Activated naive CD8-positive, alpha-beta T cell treated with anti-CD3 and anti-CD28 coated beads, Interleukin-2, amount 50 U/mL, for 24 hours (primary cell): ENCODE measurements at regions not wholly inside any gene's neighbourhood (a gene's known extent, or its start where the extent isn't known, plus 50 kb on each side); places are given as distances from the start of the nearest gene placed in this dataset.

Experiments
- ATAC-seq: fragments of 150-1000 bp; cut with Tn5 transposase; one replicate; pipeline ENCODE4 v1.10.0; 2021
- DNase-seq: peaks from one replicate; pipeline ENCODE4 v3.0.0; 2021
- H3K27ac Mint-ChIP-seq: one replicate; pipeline ENCODE4 v1.8.0; 2021; ENCODE audit warnings: mild to moderate bottlenecking, mixed read lengths
- H3K27me3 Mint-ChIP-seq: one replicate; pipeline ENCODE4 v1.8.0; 2021; ENCODE audit warnings: mixed read lengths
- H3K36me3 Mint-ChIP-seq: one replicate; pipeline ENCODE4 v1.8.0; 2021; ENCODE audit warnings: low read depth, mixed read lengths
- H3K4me1 Mint-ChIP-seq: one replicate; pipeline ENCODE4 v1.8.0; 2021; ENCODE audit warnings: mixed read lengths
- H3K4me3 Mint-ChIP-seq: one replicate; pipeline ENCODE4 v1.8.0; 2021; ENCODE audit warnings: mild to moderate bottlenecking, moderate library complexity, mixed read lengths
- H3K9me3 Mint-ChIP-seq: one replicate; pipeline ENCODE4 v1.8.0; 2021; ENCODE audit warnings: mixed read lengths

DNA sequence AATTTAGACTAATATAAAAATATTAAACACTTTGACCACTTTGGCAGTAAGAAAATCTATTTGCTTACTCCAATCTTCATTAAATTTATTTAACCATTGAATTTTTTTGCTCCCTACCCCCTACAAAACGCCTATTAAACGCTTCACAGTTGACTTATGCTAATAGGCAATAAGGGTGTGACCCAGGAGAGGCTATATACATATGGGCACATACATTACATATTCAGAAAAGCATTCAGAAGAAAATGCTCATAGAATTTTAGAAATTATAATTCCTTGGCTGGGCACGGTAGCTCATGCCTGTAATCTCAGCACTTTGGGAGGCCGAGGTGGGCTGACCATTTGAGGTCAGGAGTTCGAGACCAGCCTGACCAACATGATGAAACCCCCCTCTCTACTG lies 95.6 kb upstream of the STARD13 start:
- no peak for ATAC-seq
- H3K36me3 Mint-ChIP-seq, result no peaks in the 10 kb centered on the region
- H3K9me3 Mint-ChIP-seq, result no peaks in the 10 kb centered on the region
- DNase-seq, result no peak
- peaks cover 3% of the 10 kb centered on the region for H3K27me3 Mint-ChIP-seq
- H3K4me3 Mint-ChIP-seq, result no peak overlapping the region
- no peak overlapping the region for H3K27ac Mint-ChIP-seq
- no peaks in the 10 kb centered on the region for H3K4me1 Mint-ChIP-seq

GRCh38 chr13:33381906-33382305 lies 96.4 kb upstream of the STARD13 start:
- DNase-seq (no peak), ATAC-seq (no peak)
- Mint-ChIP-seq H3K4me1 (no peaks in the 10 kb centered on the region), H3K27ac (no peak overlapping the region), H3K9me3 (no peaks in the 10 kb centered on the region), H3K36me3 (no peaks in the 10 kb centered on the region), H3K27me3 (peaks cover 3% of the 10 kb centered on the region), H3K4me3 (no peak overlapping the region)

DNA sequence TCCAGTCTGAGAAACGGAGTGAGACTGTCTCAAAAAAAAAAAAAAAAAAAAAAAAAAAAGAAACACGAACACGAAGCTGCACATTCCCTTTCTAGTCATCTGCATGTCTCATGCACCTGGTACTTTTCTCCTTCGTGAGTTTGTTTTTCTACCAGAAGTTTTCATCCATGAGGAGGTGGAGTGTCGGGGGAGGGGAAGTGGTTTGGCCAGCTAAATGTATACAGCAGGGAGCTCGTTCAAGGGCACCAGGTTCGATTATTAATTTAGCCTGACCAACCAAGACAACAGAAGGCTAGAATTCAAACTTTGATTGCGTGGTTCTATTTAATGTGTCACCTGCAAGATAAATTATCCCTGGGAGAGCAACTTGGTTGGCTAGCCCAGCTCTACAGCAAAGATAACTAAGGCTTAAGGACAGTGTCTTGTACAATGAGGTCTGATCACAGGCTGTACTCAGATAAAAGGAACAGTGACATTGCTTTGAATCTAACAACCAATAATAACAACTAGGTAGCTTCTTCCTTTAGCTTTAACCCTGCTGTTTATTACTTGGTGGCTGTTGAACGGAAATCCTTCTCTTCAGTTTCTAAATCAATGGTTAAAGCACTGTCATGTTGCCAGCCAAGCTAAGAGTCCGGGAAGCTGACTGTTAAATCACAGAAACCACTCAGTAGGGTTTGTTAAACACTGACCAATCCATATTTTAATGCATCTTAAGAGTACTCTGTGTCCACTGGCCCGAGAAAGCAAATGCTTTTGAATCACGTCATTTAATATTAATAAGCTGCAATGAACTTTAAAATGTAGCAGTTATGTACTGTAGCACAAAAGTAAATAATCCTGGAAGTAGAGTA lies 98.4 kb upstream of the STARD13 start:
- Mint-ChIP-seq H3K27ac (no peak overlapping the region), H3K9me3 (no peaks in the 10 kb centered on the region), H3K36me3 (no peaks in the 10 kb centered on the region), H3K27me3 (peaks cover 3% of the 10 kb centered on the region), H3K4me1 (no peaks in the 10 kb centered on the region), H3K4me3 (no peak overlapping the region)
- ATAC-seq (no peak), DNase-seq (no peak)

GRCh38 chr13:33388286-33388998 lies 102.9 kb upstream of the STARD13 start:
- no peak overlapping the region for H3K4me3 Mint-ChIP-seq
- H3K4me1 Mint-ChIP-seq, result no peaks in the 10 kb centered on the region
- no peak overlapping the region for H3K27ac Mint-ChIP-seq
- DNase-seq (no peak), ATAC-seq (no peak)
- peaks cover 3% of the 10 kb centered on the region for H3K27me3 Mint-ChIP-seq
- no peaks in the 10 kb centered on the region for H3K9me3 Mint-ChIP-seq
- H3K36me3 Mint-ChIP-seq, result no peaks in the 10 kb centered on the region

DNA sequence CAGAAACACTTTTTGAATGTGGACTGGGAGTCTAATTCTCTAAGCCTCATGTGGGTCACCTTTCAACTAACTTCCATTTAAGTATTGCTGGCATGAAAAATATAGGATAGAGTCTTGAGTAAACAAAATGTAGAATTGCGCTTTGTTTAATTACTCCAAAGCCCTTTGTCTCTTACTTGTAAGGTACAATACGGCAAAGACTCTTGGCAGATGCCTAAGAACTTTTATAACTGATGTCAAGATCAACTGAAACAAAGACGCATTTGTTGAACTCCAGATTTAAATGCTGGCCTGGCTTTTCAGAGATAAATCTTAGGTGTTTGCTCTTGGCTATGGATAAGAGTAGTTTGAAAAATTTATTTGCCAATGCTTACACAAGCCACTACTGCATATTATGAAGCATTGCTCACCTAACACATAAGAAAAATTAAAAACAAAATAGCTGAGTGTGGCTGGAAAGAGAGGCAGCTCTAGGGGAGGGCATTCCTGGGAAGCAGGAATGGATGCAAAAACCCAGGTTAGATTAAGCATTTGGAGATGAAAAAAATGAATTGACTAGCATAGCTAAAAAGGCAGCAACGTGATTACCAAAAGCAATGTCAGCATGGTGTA lies 107.3 kb upstream of the STARD13 start:
- DNase-seq (no peak), ATAC-seq (no peak)
- Mint-ChIP-seq H3K36me3 (no peaks in the 10 kb centered on the region), H3K4me1 (no peaks in the 10 kb centered on the region), H3K27me3 (peaks cover 10% of the 10 kb centered on the region), H3K9me3 (no peaks in the 10 kb centered on the region), H3K4me3 (no peak overlapping the region), H3K27ac (no peak overlapping the region)

DNA sequence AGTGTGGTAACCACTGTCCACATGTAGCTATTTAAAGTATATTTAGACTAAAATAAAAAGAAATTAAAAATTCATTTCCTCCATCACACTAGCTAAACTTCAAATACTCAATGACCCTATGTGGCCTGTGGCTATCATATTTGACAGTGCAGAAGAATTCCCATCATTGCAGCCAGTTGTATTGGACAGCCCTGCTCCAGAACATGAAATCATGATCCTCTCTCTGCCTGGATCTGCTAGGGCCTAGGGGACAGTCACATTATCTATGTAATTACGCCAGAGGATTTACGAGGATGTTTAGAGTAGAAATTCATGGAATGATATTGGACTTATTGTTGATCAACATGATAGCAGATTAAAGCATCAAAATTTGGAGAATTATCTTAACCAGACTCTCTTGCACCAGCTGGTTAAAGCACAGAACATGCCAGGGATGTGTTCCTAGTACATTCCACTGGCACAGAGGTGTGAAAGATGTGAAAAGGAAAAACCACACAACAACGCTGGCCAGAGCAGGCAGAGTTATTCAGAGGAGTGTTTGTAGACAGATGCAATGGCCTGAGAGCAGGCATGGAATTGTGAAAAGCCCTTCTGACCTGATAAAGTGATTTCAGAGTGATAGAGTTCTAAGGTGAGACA lies 108.9 kb upstream of the STARD13 start:
- Mint-ChIP-seq H3K9me3 (no peaks in the 10 kb centered on the region), H3K27me3 (peaks cover 10% of the 10 kb centered on the region), H3K36me3 (no peaks in the 10 kb centered on the region), H3K27ac (no peak overlapping the region), H3K4me1 (no peaks in the 10 kb centered on the region), H3K4me3 (no peak overlapping the region)
- ATAC-seq (no peak), DNase-seq (no peak)

DNA sequence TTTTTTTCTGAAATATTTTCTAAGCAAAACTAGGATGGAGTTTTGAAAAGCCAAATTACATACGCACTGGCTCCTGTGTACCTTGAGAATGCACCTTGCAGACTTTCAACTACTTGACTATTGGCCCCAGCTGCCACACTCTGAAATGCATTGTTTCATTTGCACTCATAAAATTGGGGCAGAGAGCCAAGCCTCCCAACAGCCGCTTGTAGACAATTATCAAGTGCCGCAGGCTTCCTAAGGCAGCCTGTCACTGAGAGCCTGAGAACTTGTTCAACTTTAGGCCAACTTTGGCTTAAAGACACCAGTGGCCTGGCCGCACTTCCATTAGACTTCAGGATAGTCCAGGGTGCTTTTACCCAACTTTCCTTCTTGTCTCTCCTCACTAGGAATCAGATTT lies 115.7 kb upstream of the STARD13 start:
- no peaks in the 10 kb centered on the region for H3K36me3 Mint-ChIP-seq
- no peaks in the 10 kb centered on the region for H3K9me3 Mint-ChIP-seq
- no peak for ATAC-seq

DNA sequence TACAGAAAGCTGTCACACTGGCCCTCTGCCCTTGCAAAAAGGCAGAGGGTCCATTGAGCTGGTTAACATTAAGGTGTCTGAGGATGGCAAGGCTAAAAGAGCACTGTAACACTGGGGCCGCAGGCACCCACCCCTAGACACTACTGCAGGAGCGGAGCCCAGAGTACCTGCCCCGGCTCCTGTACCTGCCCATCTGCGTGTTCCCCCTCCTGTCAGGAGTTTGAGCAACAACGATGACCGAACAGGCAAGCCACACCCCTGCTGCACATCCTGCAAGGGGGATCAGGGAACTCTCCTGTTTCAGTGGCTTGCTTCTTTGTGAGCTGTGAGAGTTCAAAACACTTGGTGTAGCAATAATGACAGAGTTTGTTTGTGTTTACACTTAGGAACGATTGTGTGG lies 117.4 kb upstream of the STARD13 start:
- H3K36me3 Mint-ChIP-seq, result no peaks in the 10 kb centered on the region
- H3K27ac Mint-ChIP-seq, result no peak overlapping the region
- ATAC-seq (no peak), DNase-seq (no peak)
- H3K4me1 Mint-ChIP-seq, result no peaks in the 10 kb centered on the region
- no peak overlapping the region for H3K4me3 Mint-ChIP-seq
- H3K27me3 Mint-ChIP-seq, result peaks cover 2% of the 10 kb centered on the region
- no peaks in the 10 kb centered on the region for H3K9me3 Mint-ChIP-seq

More for the DNA sequence above, 115.7 kb upstream of the STARD13 start:
- Mint-ChIP-seq H3K4me3 (no peak overlapping the region), H3K27me3 (peaks cover 7% of the 10 kb centered on the region), H3K4me1 (no peaks in the 10 kb centered on the region), H3K27ac (no peak overlapping the region)
- no peak for DNase-seq

DNA sequence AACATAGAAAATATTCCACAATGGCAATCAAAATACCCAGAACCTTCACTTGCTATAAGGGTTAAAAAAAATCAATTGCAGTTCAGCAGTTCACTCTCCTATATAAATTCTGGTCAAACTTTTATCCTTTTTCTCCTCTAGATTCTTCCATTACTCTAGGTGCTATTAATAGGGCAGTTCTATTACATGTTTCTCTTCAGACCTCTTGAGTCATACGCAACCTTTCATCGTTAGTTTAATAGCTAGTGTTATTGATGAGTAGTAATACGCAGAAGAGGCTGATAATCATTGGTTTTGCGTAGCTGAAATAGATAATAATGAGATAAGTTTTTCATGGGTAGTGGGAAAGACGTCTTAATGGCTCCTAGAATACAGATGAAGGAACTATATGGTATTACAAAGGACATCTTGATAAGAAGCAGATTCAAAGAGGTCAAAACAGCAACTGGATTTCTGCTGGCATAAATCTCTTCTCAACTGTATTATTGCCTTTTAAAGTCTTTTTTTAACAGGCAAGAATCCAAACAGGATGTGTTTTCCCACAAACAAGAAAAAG lies 118.3 kb upstream of the STARD13 start:
- Mint-ChIP-seq H3K36me3 (no peaks in the 10 kb centered on the region), H3K27ac (no peak overlapping the region), H3K27me3 (peaks cover 5% of the 10 kb centered on the region), H3K4me1 (no peaks in the 10 kb centered on the region), H3K4me3 (no peak overlapping the region), H3K9me3 (no peaks in the 10 kb centered on the region)
- ATAC-seq (no peak), DNase-seq (no peak)

DNA sequence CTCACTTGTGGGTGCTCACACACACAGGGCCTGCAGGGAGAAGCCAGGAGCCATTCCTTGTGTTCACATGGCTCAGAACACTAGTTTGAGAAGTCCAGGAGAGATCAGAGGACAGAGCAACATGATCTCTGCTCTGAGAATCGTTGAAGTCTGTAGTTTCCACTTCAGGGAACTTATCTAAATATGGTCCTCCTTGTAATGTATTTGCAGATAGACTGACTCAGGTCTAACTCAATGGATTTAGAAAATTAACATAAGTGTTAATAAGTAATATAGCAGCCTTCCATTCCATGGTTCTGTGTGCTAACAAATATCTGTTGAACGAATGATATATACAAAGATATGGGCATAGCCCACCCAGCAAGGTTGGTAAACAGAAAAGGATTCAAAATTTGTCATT lies 119.8 kb upstream of the STARD13 start:
- DNase-seq, result no peak
- no peak overlapping the region for H3K4me3 Mint-ChIP-seq
- ATAC-seq, result no peak
- H3K36me3 Mint-ChIP-seq, result no peaks in the 10 kb centered on the region
- no peaks in the 10 kb centered on the region for H3K9me3 Mint-ChIP-seq
- no peak overlapping the region for H3K27ac Mint-ChIP-seq
- H3K27me3 Mint-ChIP-seq, result peaks cover 8% of the 10 kb centered on the region
- no peaks in the 10 kb centered on the region for H3K4me1 Mint-ChIP-seq

DNA sequence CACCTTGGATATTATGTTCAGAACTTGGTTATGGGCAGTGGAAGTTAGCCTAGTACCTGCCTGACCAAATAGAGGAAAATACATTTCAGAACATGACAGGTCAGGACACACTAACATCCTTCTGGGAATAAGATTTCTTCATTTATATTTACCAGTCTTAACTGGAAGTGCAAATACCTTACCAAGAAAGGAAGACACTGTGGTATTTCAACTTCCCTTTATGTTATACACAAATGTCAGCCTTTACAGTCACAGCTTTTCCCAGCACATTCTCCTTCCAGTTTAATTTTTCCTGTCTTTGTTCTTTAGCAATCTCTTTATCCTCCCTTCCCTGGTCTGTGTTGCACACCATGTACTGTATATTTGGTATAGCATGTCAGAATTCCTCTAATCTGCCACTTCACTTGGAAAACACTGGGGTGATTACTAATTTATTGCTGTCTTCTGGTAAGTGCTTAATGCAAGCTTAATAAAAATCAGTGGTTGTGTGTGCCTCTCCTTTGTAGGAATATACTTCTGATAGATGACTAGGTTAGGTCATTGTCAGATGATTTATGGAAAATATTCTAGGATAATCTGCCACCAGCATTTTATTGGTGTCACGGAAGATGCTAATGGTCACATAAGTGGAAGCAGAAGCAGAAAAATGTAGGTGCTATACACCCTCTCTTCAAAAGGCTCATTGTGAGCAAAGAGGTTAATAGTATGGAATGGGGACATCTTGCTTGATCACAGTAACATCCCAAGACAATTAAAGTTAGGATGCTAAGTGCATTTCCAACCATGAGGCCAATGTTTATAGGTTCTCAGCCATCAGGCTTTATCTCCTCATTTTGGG lies 124.3 kb upstream of the STARD13 start:
- DNase-seq (no peak), ATAC-seq (no peak)
- no peaks in the 10 kb centered on the region for H3K9me3 Mint-ChIP-seq
- H3K27ac Mint-ChIP-seq, result no peak overlapping the region
- peaks cover 1% of the 10 kb centered on the region for H3K36me3 Mint-ChIP-seq
- no peaks in the 10 kb centered on the region for H3K4me1 Mint-ChIP-seq
- peaks cover 24% of the 10 kb centered on the region for H3K27me3 Mint-ChIP-seq
- no peak overlapping the region for H3K4me3 Mint-ChIP-seq

DNA sequence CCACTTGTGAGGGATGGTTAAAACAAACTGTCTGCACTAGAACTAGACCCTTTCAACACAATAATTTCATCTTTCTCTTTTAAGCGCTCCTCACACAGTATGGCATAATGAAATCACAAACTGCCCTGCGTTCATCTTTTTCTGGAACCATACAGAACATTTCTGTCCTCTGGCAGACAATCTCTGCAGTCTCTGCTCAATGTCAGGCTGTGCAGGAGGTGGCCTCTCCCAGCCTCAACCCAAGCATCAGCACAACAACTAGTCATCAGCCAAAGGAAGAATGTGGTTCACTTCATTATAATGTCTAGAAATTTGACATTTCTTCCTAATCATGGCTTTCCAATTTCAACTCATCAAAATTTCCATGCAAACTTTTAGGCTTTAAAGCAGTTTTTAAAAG lies 125.1 kb upstream of the STARD13 start:
- DNase-seq, result no peak
- Mint-ChIP-seq H3K36me3 (peaks cover 1% of the 10 kb centered on the region), H3K4me3 (no peak overlapping the region), H3K27ac (no peak overlapping the region), H3K9me3 (no peaks in the 10 kb centered on the region), H3K4me1 (no peaks in the 10 kb centered on the region), H3K27me3 (peaks cover 23% of the 10 kb centered on the region)
- no peak for ATAC-seq

GRCh38 chr13:33411312-33411711 lies 125.8 kb upstream of the STARD13 start:
- Mint-ChIP-seq H3K4me1 (no peaks in the 10 kb centered on the region), H3K9me3 (peaks cover 3% of the 10 kb centered on the region), H3K36me3 (peaks cover 1% of the 10 kb centered on the region), H3K4me3 (no peak overlapping the region), H3K27ac (no peak overlapping the region), H3K27me3 (peaks cover 25% of the 10 kb centered on the region)
- ATAC-seq, result no peak
- no peak for DNase-seq

GRCh38 chr13:33415822-33416221 lies 130.3 kb upstream of the STARD13 start:
- DNase-seq (no peak), ATAC-seq (no peak)
- Mint-ChIP-seq H3K4me3 (no peak overlapping the region), H3K36me3 (peaks cover 1% of the 10 kb centered on the region), H3K4me1 (no peaks in the 10 kb centered on the region), H3K9me3 (peaks cover 4% of the 10 kb centered on the region), H3K27me3 (peaks cover 32% of the 10 kb centered on the region), H3K27ac (no peak overlapping the region)
